ENCODE measurements at regions not wholly inside any gene's neighbourhood (a gene's known extent, or its start where the extent isn't known, plus 50 kb on each side); places are given as distances from the start of the nearest gene placed in this dataset.
A peak's percentile ranks its signal among the peaks of the same experiment; 100 is the strongest.

GRCh38 chrX:46381630-46382029 lies 163.6 kb downstream of the ZNF674 start:
- H3K9me2 ChIP-seq (ENCODE audit: low read depth, low read length) = no peaks in the 10 kb centered on the region

GRCh38 chrX:46380148-46380752 lies 165.0 kb downstream of the ZNF674 start:
- Histone ChIP-seq H3K36me3 (ENCODE audit: insufficient read depth, low read length) (no peaks in the 10 kb centered on the region), H2AFZ (ENCODE audit: low read length) (no peak overlapping the region), H3K27ac (ENCODE audit: low read depth, low read length, poor library complexity, severe bottlenecking) (no peak overlapping the region), H3K9ac (ENCODE audit: low read length) (no peak overlapping the region), H3F3A (ENCODE audit: insufficient read depth, low read length) (no peaks in the 10 kb centered on the region), H4K20me1 (ENCODE audit: insufficient read depth, low read length) (no peaks in the 10 kb centered on the region), H3K27me3 (ENCODE audit: insufficient read depth, low read length) (no peaks in the 10 kb centered on the region), H3K79me2 (ENCODE audit: insufficient read depth, low read length) (no peaks in the 10 kb centered on the region), H3K4me2 (ENCODE audit: low read length) (no peak overlapping the region), H3K4me1 (ENCODE audit: insufficient read depth, low read length, severe bottlenecking) (no peaks in the 10 kb centered on the region), H3K4me3 (ENCODE audit: low read depth, low read length, poor library complexity, severe bottlenecking) (no peak overlapping the region), H3K9me2 (ENCODE audit: low read depth, low read length) (no peaks in the 10 kb centered on the region), H3K9me3 (ENCODE audit: low read length) (no peaks in the 10 kb centered on the region)
- TF ChIP-seq EZH2 (IDR thresholded peaks at IDR 0.05; ENCODE audit: borderline replicate concordance, low read length) = no peak
- TF ChIP-seq, protein P1, sequence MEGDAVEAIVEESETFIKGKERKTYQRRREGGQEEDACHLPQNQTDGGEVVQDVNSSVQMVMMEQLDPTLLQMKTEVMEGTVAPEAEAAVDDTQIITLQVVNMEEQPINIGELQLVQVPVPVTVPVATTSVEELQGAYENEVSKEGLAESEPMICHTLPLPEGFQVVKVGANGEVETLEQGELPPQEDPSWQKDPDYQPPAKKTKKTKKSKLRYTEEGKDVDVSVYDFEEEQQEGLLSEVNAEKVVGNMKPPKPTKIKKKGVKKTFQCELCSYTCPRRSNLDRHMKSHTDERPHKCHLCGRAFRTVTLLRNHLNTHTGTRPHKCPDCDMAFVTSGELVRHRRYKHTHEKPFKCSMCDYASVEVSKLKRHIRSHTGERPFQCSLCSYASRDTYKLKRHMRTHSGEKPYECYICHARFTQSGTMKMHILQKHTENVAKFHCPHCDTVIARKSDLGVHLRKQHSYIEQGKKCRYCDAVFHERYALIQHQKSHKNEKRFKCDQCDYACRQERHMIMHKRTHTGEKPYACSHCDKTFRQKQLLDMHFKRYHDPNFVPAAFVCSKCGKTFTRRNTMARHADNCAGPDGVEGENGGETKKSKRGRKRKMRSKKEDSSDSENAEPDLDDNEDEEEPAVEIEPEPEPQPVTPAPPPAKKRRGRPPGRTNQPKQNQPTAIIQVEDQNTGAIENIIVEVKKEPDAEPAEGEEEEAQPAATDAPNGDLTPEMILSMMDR (IDR thresholded peaks at IDR 0.05; ENCODE audit: low read length) = no peak

More at GRCh38 chrX:46381630-46382029, 163.6 kb downstream of the ZNF674 start:
- no peaks in the 10 kb centered on the region for H3K9me3 ChIP-seq (ENCODE audit: low read length)
- no peaks in the 10 kb centered on the region for H3K27me3 ChIP-seq (ENCODE audit: insufficient read depth, low read length)
- no peak overlapping the region for H3K27ac ChIP-seq (ENCODE audit: low read depth, low read length, poor library complexity, severe bottlenecking)
- no peaks in the 10 kb centered on the region for H3K36me3 ChIP-seq (ENCODE audit: insufficient read depth, low read length)
- H4K20me1 ChIP-seq (ENCODE audit: insufficient read depth, low read length) = no peaks in the 10 kb centered on the region
- H3F3A ChIP-seq (ENCODE audit: insufficient read depth, low read length) = no peaks in the 10 kb centered on the region
- no peaks in the 10 kb centered on the region for H3K79me2 ChIP-seq (ENCODE audit: insufficient read depth, low read length)
- no peak overlapping the region for H3K9ac ChIP-seq (ENCODE audit: low read length)
- H3K4me1 ChIP-seq (ENCODE audit: insufficient read depth, low read length, severe bottlenecking) = no peaks in the 10 kb centered on the region
- no peak overlapping the region for H3K4me2 ChIP-seq (ENCODE audit: low read length)
- H2AFZ ChIP-seq (ENCODE audit: low read length) = no peak overlapping the region
- no peak overlapping the region for H3K4me3 ChIP-seq (ENCODE audit: low read depth, low read length, poor library complexity, severe bottlenecking)
- TF ChIP-seq, protein P1 (IDR thresholded peaks at IDR 0.05; ENCODE audit: low read length) = peak; percentile 54; the same call in 1 of the 2 replicates
- no peak for TF ChIP-seq EZH2 (IDR thresholded peaks at IDR 0.05; ENCODE audit: borderline replicate concordance, low read length)

DNA sequence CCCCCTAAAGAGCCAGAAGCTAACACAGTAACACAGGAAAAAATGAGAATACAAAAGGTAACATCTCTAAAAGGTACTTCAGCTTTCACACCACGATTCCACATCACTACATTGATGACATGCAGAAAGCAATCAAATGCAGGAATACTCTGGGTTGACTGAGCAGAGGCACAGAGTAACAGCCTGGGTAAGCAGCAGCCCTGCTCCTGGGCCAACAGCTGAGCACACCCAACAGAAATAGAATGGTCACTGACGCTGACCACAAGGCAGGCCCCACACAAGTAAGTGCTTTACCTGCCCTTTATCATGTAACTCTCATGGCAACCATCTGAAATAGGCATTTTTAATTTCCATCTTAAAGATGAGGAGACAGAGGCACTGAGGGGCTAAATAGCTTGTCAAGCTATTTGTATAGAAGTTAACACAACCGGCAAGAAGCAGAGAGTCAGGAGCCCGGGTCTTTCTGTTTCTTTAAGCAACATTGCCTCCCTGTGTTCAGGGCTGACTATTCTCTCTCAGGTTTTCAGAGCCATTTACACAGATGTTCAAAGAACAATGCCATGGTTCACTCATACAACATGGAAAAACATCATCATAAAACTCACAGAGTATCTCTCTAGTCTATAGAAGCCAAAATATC lies 168.9 kb downstream of the ZNF674 start:
- no peaks in the 10 kb centered on the region for H3K4me1 ChIP-seq (ENCODE audit: insufficient read depth, low read length, severe bottlenecking)
- H3K27ac ChIP-seq (ENCODE audit: low read depth, low read length, poor library complexity, severe bottlenecking) = no peak overlapping the region
- no peak overlapping the region for H3K4me3 ChIP-seq (ENCODE audit: low read depth, low read length, poor library complexity, severe bottlenecking)
- no peaks in the 10 kb centered on the region for H3F3A ChIP-seq (ENCODE audit: insufficient read depth, low read length)
- no peak overlapping the region for H3K4me2 ChIP-seq (ENCODE audit: low read length)
- H3K36me3 ChIP-seq (ENCODE audit: insufficient read depth, low read length) = no peaks in the 10 kb centered on the region
- H3K9ac ChIP-seq (ENCODE audit: low read length) = no peak overlapping the region
- no peaks in the 10 kb centered on the region for H4K20me1 ChIP-seq (ENCODE audit: insufficient read depth, low read length)
- H3K9me3 ChIP-seq (ENCODE audit: low read length) = no peaks in the 10 kb centered on the region
- no peak overlapping the region for H2AFZ ChIP-seq (ENCODE audit: low read length)
- H3K27me3 ChIP-seq (ENCODE audit: insufficient read depth, low read length) = no peaks in the 10 kb centered on the region
- TF ChIP-seq, protein P1 (IDR thresholded peaks at IDR 0.05; ENCODE audit: low read length) = peak; percentile 19; the same call in 1 of the 2 replicates
- TF ChIP-seq EZH2 (IDR thresholded peaks at IDR 0.05; ENCODE audit: borderline replicate concordance, low read length) = no peak
- no peaks in the 10 kb centered on the region for H3K9me2 ChIP-seq (ENCODE audit: low read depth, low read length)
- H3K79me2 ChIP-seq (ENCODE audit: insufficient read depth, low read length) = no peaks in the 10 kb centered on the region

All from OCI-LY1 (cell line).